Natural killer cell (primary cell): ENCODE measurements at regions not wholly inside any gene's neighbourhood (a gene's known extent, or its start where the extent isn't known, plus 50 kb on each side); places are given as distances from the start of the nearest gene placed in this dataset.

ENCODE experiments used
- ATAC-seq, 3 donors: fragments of 150-1000 bp in 2 of 3; fragments of 200-7000 bp in 1 of 3; cut with Tn5 transposase; 1 replicate in 1 of 3; 2 replicates in 2 of 3; pipeline ENCODE4 v1.10.0; 2021; ENCODE audit warnings: mild to moderate bottlenecking in 2 of 3, moderate library complexity in 2 of 3
- DNase-seq, 2 donors: peaks; one replicate each; pipeline versions ENCODE4 v3.0.0 to v3.0.0-alpha.2; 2013 to 2021; ENCODE audit warnings: mixed read lengths in 1 of 2
- H3K27ac ChIP-seq: one replicate; pipeline ENCODE4 v1.5.1; 2013; ENCODE audit warnings: mild to moderate bottlenecking, low read length
- H3K27me3 ChIP-seq: one replicate; pipeline ENCODE4 v1.6.1; 2013; ENCODE audit warnings: low read length; ENCODE audit not compliant: control insufficient read depth, insufficient read depth
- H3K36me3 ChIP-seq: one replicate; pipeline ENCODE4 v1.6.1; 2013; ENCODE audit warnings: low read length; ENCODE audit not compliant: control insufficient read depth, insufficient read depth
- H3K4me1 ChIP-seq: one replicate; pipeline ENCODE4 v1.6.1; 2013; ENCODE audit warnings: low read length; ENCODE audit not compliant: control insufficient read depth, insufficient read depth
- H3K4me3 ChIP-seq: one replicate; pipeline ENCODE4 v1.5.1; 2013; ENCODE audit warnings: low read length
- H3K9me3 ChIP-seq: one replicate; pipeline ENCODE4 v1.6.1; 2013; ENCODE audit warnings: low read length; ENCODE audit not compliant: control insufficient read depth, insufficient read depth
- H3K27ac Mint-ChIP-seq, 2 donors: one replicate each; pipeline ENCODE4 v1.8.0; 2022; ENCODE audit warnings: mild to moderate bottlenecking in 2 of 2, mixed read lengths in 2 of 2, moderate library complexity in 1 of 2
- H3K27me3 Mint-ChIP-seq, 2 donors: one replicate each; pipeline ENCODE4 v1.8.0; 2022; ENCODE audit warnings: low read depth in 2 of 2, mixed read lengths in 2 of 2
- H3K36me3 Mint-ChIP-seq: one replicate; pipeline ENCODE4 v1.8.0; 2022; ENCODE audit warnings: mixed read lengths
- H3K4me1 Mint-ChIP-seq, 2 donors: one replicate each; pipeline ENCODE4 v1.8.0; 2022; ENCODE audit warnings: mixed read lengths in 2 of 2
- H3K4me3 Mint-ChIP-seq: one replicate; pipeline ENCODE4 v1.8.0; 2022; ENCODE audit warnings: mild to moderate bottlenecking, moderate library complexity, mixed read lengths
- H3K9me3 Mint-ChIP-seq, 2 donors: one replicate each; pipeline ENCODE4 v1.8.0; 2022; ENCODE audit warnings: mixed read lengths in 2 of 2
- CTCF ChIP-seq: fragments of 200-600 bp; IDR thresholded peaks from one replicate; pipeline ENCODE4 v1.8.0; 2022; ENCODE audit warnings: antibody characterized with exemption
- WGBS: methylation state at CpG from one replicate; pipeline ENCODE4 v1.1.7; 2013; ENCODE audit warnings: missing lambda C conversion rate; ENCODE audit not compliant: insufficient coverage; 5-methylcytosine and 5-hydroxymethylcytosine counted together
- intact Hi-C: fragments of 100-400 bp; cut with micrococcal nuclease; formaldehyde crosslinking; loops from one replicate; pipeline ENCODE4 v1.14.2; 2022

- no peaks in the 10 kb centered on the region for H3K9me3 Mint-ChIP-seq
- Histone ChIP-seq H3K27ac (no peak overlapping the region), H3K4me3 (no peak overlapping the region), H3K36me3 (no peaks in the 10 kb centered on the region), H3K27me3 (no peaks in the 10 kb centered on the region), H3K4me1 (no peaks in the 10 kb centered on the region), H3K9me3 (no peaks in the 10 kb centered on the region)
- intact Hi-C loops = no loop called here
- no peak overlapping the region for H3K27ac Mint-ChIP-seq
- ATAC-seq (no peak), DNase-seq (no peak)
- no peaks in the 10 kb centered on the region for H3K4me1 Mint-ChIP-seq
- no peak overlapping the region for H3K4me3 Mint-ChIP-seq
- no peaks in the 10 kb centered on the region for H3K36me3 Mint-ChIP-seq
- WGBS = 91% methylated on average over 2 of the region's 3 CpGs
- peaks cover 5 to 7% of the 10 kb centered on the region in 2 donors for H3K27me3 Mint-ChIP-seq
- TF ChIP-seq CTCF = no peak
Measured at GRCh38 chr13:40076765-40077362, 421.4 kb downstream of the COG6 start.

- no peak overlapping the region for H3K4me3 ChIP-seq
- Mint-ChIP-seq H3K4me3 (no peak overlapping the region), H3K4me1 (no peaks in the 10 kb centered on the region), H3K27ac (no peak overlapping the region), H3K9me3 (no peaks in the 10 kb centered on the region), H3K36me3 (no peaks in the 10 kb centered on the region), H3K27me3 (peaks cover 5 to 7% of the 10 kb centered on the region in 2 donors)
- no peak overlapping the region for H3K27ac ChIP-seq
- no peak for TF ChIP-seq CTCF
- 85% methylated on average over 9 of the region's 9 CpGs for WGBS
- no peaks in the 10 kb centered on the region for H3K4me1 ChIP-seq
- H3K36me3 ChIP-seq = no peaks in the 10 kb centered on the region
- no peaks in the 10 kb centered on the region for H3K9me3 ChIP-seq
- ATAC-seq (no peak), DNase-seq (no peak)
- intact Hi-C loops = no loop called here
- no peaks in the 10 kb centered on the region for H3K27me3 ChIP-seq
Measured at GRCh38 chr13:40077396-40078027, 422.1 kb downstream of the COG6 start.

- H3K4me1 ChIP-seq = no peaks in the 10 kb centered on the region
- peaks cover 5 to 16% of the 10 kb centered on the region in 2 donors for H3K27me3 Mint-ChIP-seq
- no peaks in the 10 kb centered on the region for H3K4me1 Mint-ChIP-seq
- H3K27ac Mint-ChIP-seq = no peak overlapping the region
- 90% methylated on average over 1 of the region's 1 CpG for WGBS
- no peaks in the 10 kb centered on the region for H3K9me3 ChIP-seq
- H3K4me3 Mint-ChIP-seq = no peak overlapping the region
- no peaks in the 10 kb centered on the region for H3K36me3 ChIP-seq
- no peaks in the 10 kb centered on the region for H3K9me3 Mint-ChIP-seq
- no peak overlapping the region for H3K4me3 ChIP-seq
- DNase-seq (no peak), ATAC-seq (no peak)
- intact Hi-C loops = no loop called here
- H3K27me3 ChIP-seq = no peaks in the 10 kb centered on the region
- no peak for TF ChIP-seq CTCF
- H3K27ac ChIP-seq = no peak overlapping the region
- no peaks in the 10 kb centered on the region for H3K36me3 Mint-ChIP-seq
Measured at GRCh38 chr13:40079721-40080120, 424.3 kb downstream of the COG6 start.

GRCh38 chr13:40080676-40081075 is 425.2 kb downstream of the COG6 start:
- no peak overlapping the region for H3K4me3 ChIP-seq
- H3K9me3 Mint-ChIP-seq = no peaks in the 10 kb centered on the region
- no peak overlapping the region for H3K27ac Mint-ChIP-seq
- no peak for TF ChIP-seq CTCF
- intact Hi-C loops = no loop called here
- no peaks in the 10 kb centered on the region for H3K9me3 ChIP-seq
- no peak overlapping the region for H3K27ac ChIP-seq
- H3K27me3 Mint-ChIP-seq = peaks cover 5 to 21% of the 10 kb centered on the region in 2 donors
- H3K36me3 Mint-ChIP-seq = no peaks in the 10 kb centered on the region
- ATAC-seq = no peak
- no peak overlapping the region for H3K4me3 Mint-ChIP-seq
- no peaks in the 10 kb centered on the region for H3K4me1 Mint-ChIP-seq
- DNase-seq = no peak
- H3K36me3 ChIP-seq = no peaks in the 10 kb centered on the region
- 94% methylated on average over 2 of the region's 2 CpGs for WGBS
- no peaks in the 10 kb centered on the region for H3K27me3 ChIP-seq
- H3K4me1 ChIP-seq = no peaks in the 10 kb centered on the region
